D721Med (cell line): ENCODE measurements at regions not wholly inside any gene's neighbourhood (a gene's known extent, or its start where the extent isn't known, plus 50 kb on each side); places are given as distances from the start of the nearest gene placed in this dataset.

Source experiments
- DNase-seq: peaks from one replicate; pipeline ENCODE4 v3.0.0; 2011; ENCODE audit warnings: low spot score; ENCODE audit not compliant: insufficient read length
- FAIRE-seq: peaks from 2 replicates; lab custom pipeline; 2011; peaks lifted over from hg19 to GRCh38; lab: Jason Lieb, UNC
- TF ChIP-seq, protein P1 (sequence below): IDR thresholded peaks from 2 replicates; pipeline ENCODE4 v1.5.1; 2012; ENCODE audit warnings: mild to moderate bottlenecking, control low read depth; ENCODE audit not compliant: insufficient read depth; ENCODE audit errors: missing control alignments

- no peak for DNase-seq
- TF ChIP-seq, protein P1, sequence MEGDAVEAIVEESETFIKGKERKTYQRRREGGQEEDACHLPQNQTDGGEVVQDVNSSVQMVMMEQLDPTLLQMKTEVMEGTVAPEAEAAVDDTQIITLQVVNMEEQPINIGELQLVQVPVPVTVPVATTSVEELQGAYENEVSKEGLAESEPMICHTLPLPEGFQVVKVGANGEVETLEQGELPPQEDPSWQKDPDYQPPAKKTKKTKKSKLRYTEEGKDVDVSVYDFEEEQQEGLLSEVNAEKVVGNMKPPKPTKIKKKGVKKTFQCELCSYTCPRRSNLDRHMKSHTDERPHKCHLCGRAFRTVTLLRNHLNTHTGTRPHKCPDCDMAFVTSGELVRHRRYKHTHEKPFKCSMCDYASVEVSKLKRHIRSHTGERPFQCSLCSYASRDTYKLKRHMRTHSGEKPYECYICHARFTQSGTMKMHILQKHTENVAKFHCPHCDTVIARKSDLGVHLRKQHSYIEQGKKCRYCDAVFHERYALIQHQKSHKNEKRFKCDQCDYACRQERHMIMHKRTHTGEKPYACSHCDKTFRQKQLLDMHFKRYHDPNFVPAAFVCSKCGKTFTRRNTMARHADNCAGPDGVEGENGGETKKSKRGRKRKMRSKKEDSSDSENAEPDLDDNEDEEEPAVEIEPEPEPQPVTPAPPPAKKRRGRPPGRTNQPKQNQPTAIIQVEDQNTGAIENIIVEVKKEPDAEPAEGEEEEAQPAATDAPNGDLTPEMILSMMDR = no peak
- no peak for FAIRE-seq
Measured at GRCh38 chr10:128506423-128506822, 380.2 kb upstream of the MKI67 start.

GRCh38 chr10:128507066-128507465 is 380.8 kb upstream of the MKI67 start:
- FAIRE-seq (no peak), DNase-seq (no peak)
- TF ChIP-seq, protein P1 = no peak

DNA sequence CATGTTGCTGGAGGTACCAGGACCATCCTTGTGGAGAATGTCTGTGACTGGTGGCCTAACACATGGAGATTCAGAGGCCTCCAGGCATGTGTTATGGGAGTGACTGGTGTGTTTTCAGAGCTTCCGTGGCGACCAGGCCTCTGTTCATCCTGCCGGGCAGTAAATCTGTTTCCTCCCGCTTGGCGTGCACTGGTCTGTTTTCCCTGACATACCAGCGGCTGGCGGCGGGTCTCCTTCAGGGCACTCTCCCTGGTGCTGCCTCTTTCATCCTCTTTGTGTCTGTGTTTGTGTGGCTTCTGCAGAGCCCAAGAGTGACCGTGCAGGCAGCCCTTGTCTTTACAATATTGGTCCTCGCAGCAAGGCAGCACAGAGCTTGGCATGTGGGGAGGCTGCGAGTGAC is 385.1 kb upstream of the MKI67 start:
- DNase-seq = no peak
- FAIRE-seq = no peak
- TF ChIP-seq, protein P1 = no peak

DNA sequence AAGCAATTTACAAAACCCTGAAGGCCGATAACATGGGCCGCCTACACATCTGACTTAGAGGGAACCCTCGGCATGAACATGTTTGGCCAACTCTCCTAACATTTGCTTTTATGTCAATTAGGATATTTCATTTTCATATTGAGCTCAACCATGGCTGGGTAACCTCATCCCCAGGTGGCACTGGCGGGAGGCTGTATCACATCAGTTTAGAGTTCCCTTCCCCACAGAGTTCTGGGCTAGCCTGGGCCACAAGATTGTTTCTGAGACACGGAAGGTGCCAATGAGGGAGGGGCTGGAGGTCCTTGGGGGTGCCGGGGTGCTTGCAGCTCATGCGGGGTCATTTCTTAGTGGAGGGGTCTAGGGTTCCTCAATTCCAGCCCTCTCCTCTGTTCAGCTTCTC is 386.5 kb upstream of the MKI67 start:
- no peak for DNase-seq
- TF ChIP-seq, protein P1 = no peak
- FAIRE-seq = no peak

DNA sequence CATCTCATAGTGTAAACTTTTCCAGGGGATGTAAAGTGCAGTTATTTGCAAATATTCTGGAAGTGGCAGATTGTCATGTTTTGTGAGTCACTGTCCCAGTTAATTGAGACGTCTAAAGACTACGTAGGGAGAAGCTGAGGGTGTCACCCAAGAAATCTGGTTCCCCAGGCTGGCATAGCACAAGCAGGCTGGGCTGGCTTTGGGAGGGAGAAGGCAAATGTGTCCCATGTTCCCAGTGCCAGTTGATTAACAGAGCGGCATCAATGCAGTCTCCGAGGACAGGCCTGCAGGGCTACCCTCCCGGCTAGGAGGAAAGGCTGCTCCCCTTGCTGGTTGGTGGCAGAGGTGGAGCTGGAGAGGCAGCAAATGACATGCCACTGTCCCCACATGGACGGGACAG is 388.3 kb upstream of the MKI67 start:
- TF ChIP-seq, protein P1 = no peak
- FAIRE-seq (no peak), DNase-seq (no peak)

GRCh38 chr10:128516180-128516579 is 390.0 kb upstream of the MKI67 start:
- DNase-seq (no peak), FAIRE-seq (no peak)
- TF ChIP-seq, protein P1 = no peak

GRCh38 chr10:128517167-128517566 is 390.9 kb upstream of the MKI67 start:
- FAIRE-seq = no peak
- TF ChIP-seq, protein P1 = no peak
- DNase-seq = no peak
